ENCODE measurements at regions not wholly inside any gene's neighbourhood (a gene's known extent, or its start where the extent isn't known, plus 50 kb on each side); places are given as distances from the start of the nearest gene placed in this dataset.

GRCh38 chr17:37834168-37834567, 89.3 kb upstream of the HNF1B start:
- H2AFZ ChIP-seq (ENCODE audit: low read depth, low read length): no peak overlapping the region
- CTCF ChIA-PET: interaction anchor here (1.7 kb wide), 1 partner anchor 10 kb away, joined by 5 read pairs; no protein-coding TSS in a partner anchor
- H3K9me3 ChIP-seq (replicated peaks; ENCODE audit: control insufficient read depth, insufficient read depth, low read length): no peaks in the 10 kb centered on the region
- intact Hi-C loops (cut with micrococcal nuclease) (no loop called here), dilution Hi-C loops (cut with MboI; ENCODE audit: extremely low pct_ligation_motif_present, low sequenced_read_pairs) (no loop called here)
- no peak overlapping the region for H3K9ac ChIP-seq (replicated peaks; ENCODE audit: extremely low read depth, insufficient read depth, low read length)
- H3K36me3 ChIP-seq (ENCODE audit: control insufficient read depth in 2 of 2, extremely low read depth in 1 of 2, insufficient read depth in 2 of 2, low read length in 2 of 2): no peaks in the 10 kb centered on the region
- POLR2A ChIA-PET: no interaction called here
- peaks cover 13% of the 10 kb centered on the region in 2 experiments for H3K27me3 ChIP-seq (ENCODE audit: control insufficient read depth in 2 of 2, insufficient read depth in 2 of 2, low read length in 2 of 2)
- H3K4me3 ChIP-seq (replicated peaks in 1 of 3; ENCODE audit: insufficient read depth in 1 of 3, low read depth in 1 of 3, low read length in 3 of 3): no peak overlapping the region
- H3K4me1 ChIP-seq (ENCODE audit: control insufficient read depth, extremely low read depth, insufficient read depth, low read length): no peaks in the 10 kb centered on the region
- H3K4me2 ChIP-seq (ENCODE audit: insufficient read depth, low read length): no peak overlapping the region
- H3K27ac ChIP-seq (ENCODE audit: insufficient read depth, low read depth, low read length): no peak overlapping the region
- H3K9me1 ChIP-seq (replicated peaks; ENCODE audit: control insufficient read depth, extremely low read depth, insufficient read depth, low read length): no peaks in the 10 kb centered on the region
- no peaks in the 10 kb centered on the region for H3K79me2 ChIP-seq (ENCODE audit: control insufficient read depth, insufficient read depth, low read length)
- FAIRE-seq: no peak
- BruUV-seq (replicated peaks): no TSS peak
- DNase-seq (ENCODE audit: low read depth, low spot score): no peak
- TF ChIP-seq JUN (IDR thresholded peaks at IDR 0.05; ENCODE audit: borderline replicate concordance, insufficient read depth, insufficient read length, low read depth) (no peak), EZH2 (IDR thresholded peaks at IDR 0.05; ENCODE audit: borderline replicate concordance, low read depth, low read length, severe bottlenecking) (no peak)
- H4K20me1 ChIP-seq (replicated peaks; ENCODE audit: control insufficient read depth, extremely low read depth, insufficient read depth, low read length): no peaks in the 10 kb centered on the region

- BruUV-seq (replicated peaks): no TSS peak
Observed at GRCh38 chr17:37833237-37833859, 88.5 kb upstream of the HNF1B start.

More at GRCh38 chr17:37833237-37833859, 88.5 kb upstream of the HNF1B start:
- Histone ChIP-seq H3K27ac (ENCODE audit: insufficient read depth, low read depth, low read length) (no peak overlapping the region), H3K36me3 (ENCODE audit: control insufficient read depth in 2 of 2, extremely low read depth in 1 of 2, insufficient read depth in 2 of 2, low read length in 2 of 2) (no peaks in the 10 kb centered on the region), H3K79me2 (ENCODE audit: control insufficient read depth, insufficient read depth, low read length) (no peaks in the 10 kb centered on the region), H3K4me1 (ENCODE audit: control insufficient read depth, extremely low read depth, insufficient read depth, low read length) (peaks cover 5% of the 10 kb centered on the region), H3K4me3 (replicated peaks in 1 of 3; ENCODE audit: insufficient read depth in 1 of 3, low read depth in 1 of 3, low read length in 3 of 3) (no peak overlapping the region), H3K9me3 (replicated peaks; ENCODE audit: control insufficient read depth, insufficient read depth, low read length) (no peaks in the 10 kb centered on the region), H4K20me1 (replicated peaks; ENCODE audit: control insufficient read depth, extremely low read depth, insufficient read depth, low read length) (no peaks in the 10 kb centered on the region), H3K9me1 (replicated peaks; ENCODE audit: control insufficient read depth, extremely low read depth, insufficient read depth, low read length) (no peaks in the 10 kb centered on the region), H3K9ac (replicated peaks; ENCODE audit: extremely low read depth, insufficient read depth, low read length) (no peak overlapping the region), H3K4me2 (ENCODE audit: insufficient read depth, low read length) (no peak overlapping the region), H3K27me3 (ENCODE audit: control insufficient read depth in 2 of 2, insufficient read depth in 2 of 2, low read length in 2 of 2) (peaks cover 13% of the 10 kb centered on the region in 2 experiments), H2AFZ (ENCODE audit: low read depth, low read length) (no peak overlapping the region)
- TF ChIP-seq MYC (IDR thresholded peaks at IDR 0.05; ENCODE audit: low read depth, low read length) (no peak), POLR2AphosphoS5 (IDR thresholded peaks at IDR 0.05; ENCODE audit: insufficient read depth, low read depth, low read length) (no peak), GATA2 (IDR thresholded peaks at IDR 0.05; ENCODE audit: insufficient read depth, insufficient read length, low read depth, low read length) (no peak), FOS (IDR thresholded peaks at IDR 0.05; ENCODE audit: borderline replicate concordance, insufficient read depth, low read length) (no peak)
- TF ChIP-seq, protein P1, sequence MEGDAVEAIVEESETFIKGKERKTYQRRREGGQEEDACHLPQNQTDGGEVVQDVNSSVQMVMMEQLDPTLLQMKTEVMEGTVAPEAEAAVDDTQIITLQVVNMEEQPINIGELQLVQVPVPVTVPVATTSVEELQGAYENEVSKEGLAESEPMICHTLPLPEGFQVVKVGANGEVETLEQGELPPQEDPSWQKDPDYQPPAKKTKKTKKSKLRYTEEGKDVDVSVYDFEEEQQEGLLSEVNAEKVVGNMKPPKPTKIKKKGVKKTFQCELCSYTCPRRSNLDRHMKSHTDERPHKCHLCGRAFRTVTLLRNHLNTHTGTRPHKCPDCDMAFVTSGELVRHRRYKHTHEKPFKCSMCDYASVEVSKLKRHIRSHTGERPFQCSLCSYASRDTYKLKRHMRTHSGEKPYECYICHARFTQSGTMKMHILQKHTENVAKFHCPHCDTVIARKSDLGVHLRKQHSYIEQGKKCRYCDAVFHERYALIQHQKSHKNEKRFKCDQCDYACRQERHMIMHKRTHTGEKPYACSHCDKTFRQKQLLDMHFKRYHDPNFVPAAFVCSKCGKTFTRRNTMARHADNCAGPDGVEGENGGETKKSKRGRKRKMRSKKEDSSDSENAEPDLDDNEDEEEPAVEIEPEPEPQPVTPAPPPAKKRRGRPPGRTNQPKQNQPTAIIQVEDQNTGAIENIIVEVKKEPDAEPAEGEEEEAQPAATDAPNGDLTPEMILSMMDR (IDR thresholded peaks at IDR 0.05; ENCODE audit: extremely low read depth in 1 of 2, insufficient read depth in 1 of 2, low read depth in 1 of 2, low read length in 2 of 2): no peak
- dilution Hi-C loops (cut with MboI; ENCODE audit: extremely low pct_ligation_motif_present, low sequenced_read_pairs): no loop called here
- intact Hi-C loops (cut with micrococcal nuclease): no loop called here
- ChIA-PET POLR2A (no interaction called here), CTCF (interaction anchor here (1.7 kb wide), 1 partner anchor 11 kb away, joined by 5 read pairs; no protein-coding TSS in a partner anchor)
- no peak for FAIRE-seq
- DNase-seq (ENCODE audit: low read depth, low spot score): no peak

Measured in endothelial cell of umbilical vein (primary cell).